GM10248 (cell line): ENCODE measurements at regions not wholly inside any gene's neighbourhood (a gene's known extent, or its start where the extent isn't known, plus 50 kb on each side); places are given as distances from the start of the nearest gene placed in this dataset.
"Not testable (repeated sequence)": the region's sequence is repeated elsewhere in the genome, so short reads cannot be mapped to it uniquely, and the experiment has no call there.

Source experiments
- CTCF ChIA-PET: fragments of 300-600 bp; sonication (Branson Sonifier 250); formaldehyde crosslinking; extraction: SDS; loops from one replicate; lab custom pipeline; 2021; ENCODE audit warnings: antibody characterized with exemption; lab: Yijun Ruan, JAX
- POLR2A ChIA-PET: fragments of 350-650 bp; sonication (Branson Sonifier 250); formaldehyde crosslinking; extraction: SDS; loops from one replicate; lab custom pipeline; 2020; ENCODE audit warnings: antibody characterized with exemption; lab: Yijun Ruan, JAX
- DNase-seq: peaks from one replicate; pipeline ENCODE4 v3.0.0; 2012; ENCODE audit errors: extremely low spot score
- CTCF ChIP-seq: IDR thresholded peaks from 2 replicates; pipeline ENCODE4 v1.5.1; 2012; ENCODE audit warnings: mild to moderate bottlenecking, low read depth; ENCODE audit errors: extremely low read depth, missing control alignments, control extremely low read depth

- POLR2A ChIA-PET: no interaction called here
These were observed 160.1 kb downstream of the RBMX2 start for GRCh38 chrX:130561930-130562329.

DNA sequence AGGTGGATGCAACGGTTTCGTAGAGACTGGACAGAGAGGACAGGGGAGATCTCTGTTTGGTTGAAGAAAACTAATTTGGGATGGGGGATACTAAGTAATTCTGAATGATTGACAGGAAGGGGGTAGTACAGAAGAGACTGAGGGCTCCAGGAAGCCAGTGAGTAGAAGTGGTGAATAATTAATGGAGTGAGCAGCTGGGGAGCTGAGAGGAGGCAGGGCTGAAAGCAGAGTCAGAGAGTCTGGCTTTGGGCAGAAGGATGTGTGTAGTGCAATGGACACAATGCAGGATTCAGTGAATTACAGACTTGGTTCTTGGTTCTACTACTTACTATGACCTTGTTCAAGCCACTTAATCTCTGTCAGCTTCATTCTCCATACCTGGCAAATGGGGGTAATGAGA lies 161.7 kb downstream of the RBMX2 start:
- POLR2A ChIA-PET: no interaction called here
- no peak for DNase-seq
- no peak for TF ChIP-seq CTCF
- CTCF ChIA-PET: no interaction called here

More at GRCh38 chrX:130561930-130562329, 160.1 kb downstream of the RBMX2 start:
- TF ChIP-seq CTCF: no peak
- CTCF ChIA-PET: interaction anchor here (1.0 to 1.6 kb wide), 2 partner anchors 14 to 20 kb away, joined by 3 to 5 read pairs; no protein-coding TSS in a partner anchor
- no peak for DNase-seq

- ChIA-PET CTCF (interaction anchor here (1.5 kb wide), 1 partner anchor 10 kb away, joined by 3 read pairs; no protein-coding TSS in a partner anchor), POLR2A (no interaction called here)
- TF ChIP-seq CTCF: no peak
- DNase-seq: no peak
These were observed 164.4 kb downstream of the RBMX2 start for GRCh38 chrX:130566028-130566683.

DNA sequence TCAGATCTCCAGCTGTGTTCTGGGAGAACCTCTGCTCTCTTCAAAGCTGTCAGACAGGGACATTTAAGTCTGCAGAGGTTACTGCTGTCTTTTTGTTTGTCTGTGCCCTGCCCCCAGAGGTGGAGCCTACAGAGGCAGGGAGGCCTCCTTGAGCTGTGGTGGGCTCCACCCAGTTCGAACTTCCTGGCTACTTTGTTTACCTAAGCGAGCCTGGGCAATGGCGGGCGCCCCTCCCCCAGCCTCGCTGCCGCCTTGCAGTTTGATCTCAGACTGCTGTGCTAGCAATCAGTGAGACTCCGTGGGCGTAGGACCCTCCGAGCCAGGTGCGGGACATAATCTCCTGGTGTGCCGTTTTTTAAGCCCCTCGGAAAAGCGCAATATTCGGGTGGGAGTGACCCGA lies 171.2 kb downstream of the RBMX2 start:
- POLR2A ChIA-PET, CTCF ChIA-PET, DNase-seq: not testable (repeated sequence)
